MCF 10A (cell line): ENCODE measurements at regions not wholly inside any gene's neighbourhood (a gene's known extent, or its start where the extent isn't known, plus 50 kb on each side); places are given as distances from the start of the nearest gene placed in this dataset.

Experiments
- BruUV-seq: library from RNA; stranded (reverse); fragments of 400-500 nt; replicated peaks from 2 replicates; lab custom pipeline; 2021; lab: Mats Ljungman, UMichigan
- CTCF ChIA-PET: fragments of 300-600 bp; sonication (Branson Sonifier 250); formaldehyde crosslinking; extraction: SDS; loops from one replicate; lab custom pipeline; 2021; ENCODE audit warnings: antibody characterized with exemption, inconsistent platforms; lab: Yijun Ruan, JAX
- POLR2A ChIA-PET: fragments of 300-600, 350-650 bp; sonication (Branson Sonifier 250); formaldehyde crosslinking; extraction: SDS; loops from one replicate; lab custom pipeline; 2020; ENCODE audit warnings: antibody characterized with exemption, inconsistent platforms; lab: Yijun Ruan, JAX
- DNase-seq: peaks from one replicate; pipeline ENCODE4 v3.0.0-alpha.2; 2018; ENCODE audit not compliant: unreplicated experiment
- H3K27ac Mint-ChIP-seq: one replicate; pipeline ENCODE4 v1.8.0; 2022; ENCODE audit warnings: mild to moderate bottlenecking, low read depth, mixed read lengths; ENCODE audit not compliant: unreplicated experiment
- H3K27me3 Mint-ChIP-seq: one replicate; pipeline ENCODE4 v1.8.0; 2022; ENCODE audit warnings: mixed read lengths; ENCODE audit not compliant: insufficient read depth, unreplicated experiment
- H3K36me3 Mint-ChIP-seq: one replicate; pipeline ENCODE4 v1.8.0; 2022; ENCODE audit warnings: mild to moderate bottlenecking, moderate library complexity, mixed read lengths; ENCODE audit not compliant: insufficient read depth, unreplicated experiment
- H3K4me1 Mint-ChIP-seq: one replicate; pipeline ENCODE4 v1.8.0; 2022; ENCODE audit warnings: mixed read lengths; ENCODE audit not compliant: insufficient read depth, unreplicated experiment
- H3K4me3 Mint-ChIP-seq: one replicate; pipeline ENCODE4 v1.8.0; 2022; ENCODE audit warnings: mild to moderate bottlenecking, moderate library complexity, mixed read lengths; ENCODE audit not compliant: unreplicated experiment
- H3K9me3 Mint-ChIP-seq: one replicate; pipeline ENCODE4 v1.8.0; 2022; ENCODE audit warnings: mixed read lengths; ENCODE audit not compliant: unreplicated experiment
- intact Hi-C: fragments of 100-400 bp; cut with micrococcal nuclease; formaldehyde crosslinking; loops from 2 replicates; pipeline ENCODE4 v1.14.1; 2022
- TF ChIP-seq, protein P1 (sequence below): fragments of 200-600 bp; IDR thresholded peaks from one replicate; pipeline ENCODE4 v1.8.0; 2022; ENCODE audit warnings: antibody characterized with exemption, mild to moderate bottlenecking; ENCODE audit not compliant: unreplicated experiment

GRCh38 chr7:21355406-21355874 lies 72.4 kb upstream of the SP4 start:
- Mint-ChIP-seq H3K27ac (no peak overlapping the region), H3K4me1 (peaks cover 6% of the 10 kb centered on the region), H3K4me3 (no peak overlapping the region), H3K27me3 (no peaks in the 10 kb centered on the region), H3K36me3 (no peaks in the 10 kb centered on the region), H3K9me3 (no peaks in the 10 kb centered on the region)
- POLR2A ChIA-PET: no interaction called here
- CTCF ChIA-PET: interaction anchor here (0.6 kb wide), 2 partner anchors 14 to 383 kb away, joined by 3 read pairs; no protein-coding TSS in a partner anchor
- no peak for DNase-seq
- BruUV-seq: no TSS peak
- intact Hi-C loops: no loop called here
- TF ChIP-seq, protein P1, sequence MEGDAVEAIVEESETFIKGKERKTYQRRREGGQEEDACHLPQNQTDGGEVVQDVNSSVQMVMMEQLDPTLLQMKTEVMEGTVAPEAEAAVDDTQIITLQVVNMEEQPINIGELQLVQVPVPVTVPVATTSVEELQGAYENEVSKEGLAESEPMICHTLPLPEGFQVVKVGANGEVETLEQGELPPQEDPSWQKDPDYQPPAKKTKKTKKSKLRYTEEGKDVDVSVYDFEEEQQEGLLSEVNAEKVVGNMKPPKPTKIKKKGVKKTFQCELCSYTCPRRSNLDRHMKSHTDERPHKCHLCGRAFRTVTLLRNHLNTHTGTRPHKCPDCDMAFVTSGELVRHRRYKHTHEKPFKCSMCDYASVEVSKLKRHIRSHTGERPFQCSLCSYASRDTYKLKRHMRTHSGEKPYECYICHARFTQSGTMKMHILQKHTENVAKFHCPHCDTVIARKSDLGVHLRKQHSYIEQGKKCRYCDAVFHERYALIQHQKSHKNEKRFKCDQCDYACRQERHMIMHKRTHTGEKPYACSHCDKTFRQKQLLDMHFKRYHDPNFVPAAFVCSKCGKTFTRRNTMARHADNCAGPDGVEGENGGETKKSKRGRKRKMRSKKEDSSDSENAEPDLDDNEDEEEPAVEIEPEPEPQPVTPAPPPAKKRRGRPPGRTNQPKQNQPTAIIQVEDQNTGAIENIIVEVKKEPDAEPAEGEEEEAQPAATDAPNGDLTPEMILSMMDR: no peak

DNA sequence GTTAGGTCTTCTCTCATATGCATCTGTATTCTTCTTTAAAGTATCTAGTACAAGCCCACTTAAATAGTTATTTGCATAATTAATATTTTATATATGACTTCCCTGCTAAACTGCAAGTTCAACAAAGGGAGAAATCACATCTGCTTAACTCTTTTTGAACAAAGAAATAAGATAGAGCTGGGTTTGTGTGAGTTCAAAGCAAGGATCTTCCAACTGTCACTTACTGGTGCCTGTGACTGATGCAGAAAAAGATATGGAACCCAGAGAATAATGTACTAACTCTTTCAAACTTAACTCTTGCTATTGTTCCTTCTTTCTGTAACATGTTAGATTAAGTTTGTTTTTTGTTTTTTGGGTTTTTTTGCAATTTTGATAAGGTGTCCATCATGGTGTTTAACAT lies 71.3 kb upstream of the SP4 start:
- H3K27me3 Mint-ChIP-seq: no peaks in the 10 kb centered on the region
- no peaks in the 10 kb centered on the region for H3K36me3 Mint-ChIP-seq
- CTCF ChIA-PET: no interaction called here
- no peak overlapping the region for H3K27ac Mint-ChIP-seq
- intact Hi-C loops: no loop called here
- no peak overlapping the region for H3K4me3 Mint-ChIP-seq
- POLR2A ChIA-PET: no interaction called here
- H3K4me1 Mint-ChIP-seq: peaks cover 6% of the 10 kb centered on the region
- no peaks in the 10 kb centered on the region for H3K9me3 Mint-ChIP-seq
- TF ChIP-seq, protein P1: no peak
- no TSS peak for BruUV-seq
- DNase-seq: no peak

- POLR2A ChIA-PET: interaction anchor here (0.9 kb wide), 1 partner anchor 1036 kb away, joined by 5 read pairs; no protein-coding TSS in a partner anchor
- DNase-seq: no peak
- TF ChIP-seq, protein P1: no peak
- Mint-ChIP-seq H3K9me3 (no peaks in the 10 kb centered on the region), H3K27ac (no peak overlapping the region), H3K27me3 (no peaks in the 10 kb centered on the region), H3K4me1 (peaks cover 6% of the 10 kb centered on the region), H3K36me3 (no peaks in the 10 kb centered on the region), H3K4me3 (no peak overlapping the region)
- CTCF ChIA-PET: interaction anchor here (0.6 kb wide), 1 partner anchor 115 kb away, joined by 3 read pairs; no protein-coding TSS in a partner anchor
- no TSS peak for BruUV-seq
- intact Hi-C loops: no loop called here
Measured at GRCh38 chr7:21357151-21358097, 70.5 kb upstream of the SP4 start.

- peaks cover 6% of the 10 kb centered on the region for H3K4me1 Mint-ChIP-seq
- H3K27ac Mint-ChIP-seq: no peak overlapping the region
Measured at GRCh38 chr7:21358648-21359047, 69.2 kb upstream of the SP4 start.

More at GRCh38 chr7:21358648-21359047, 69.2 kb upstream of the SP4 start:
- CTCF ChIA-PET: no interaction called here
- no peak for DNase-seq
- Mint-ChIP-seq H3K27me3 (no peaks in the 10 kb centered on the region), H3K9me3 (no peaks in the 10 kb centered on the region), H3K36me3 (no peaks in the 10 kb centered on the region), H3K4me3 (no peak overlapping the region)
- intact Hi-C loops: no loop called here
- POLR2A ChIA-PET: no interaction called here
- TF ChIP-seq, protein P1: no peak
- no TSS peak for BruUV-seq
